Dermis microvascular lymphatic vessel endothelial cell (primary cell): ENCODE measurements at regions not wholly inside any gene's neighbourhood (a gene's known extent, or its start where the extent isn't known, plus 50 kb on each side); places are given as distances from the start of the nearest gene placed in this dataset.

Source experiments
- DNase-seq, 2 donors: peaks; one replicate each; pipeline versions ENCODE4 v3.0.0 to v3.0.0-alpha.2; 2010; ENCODE audit warnings: low read depth in 2 of 2

DNA sequence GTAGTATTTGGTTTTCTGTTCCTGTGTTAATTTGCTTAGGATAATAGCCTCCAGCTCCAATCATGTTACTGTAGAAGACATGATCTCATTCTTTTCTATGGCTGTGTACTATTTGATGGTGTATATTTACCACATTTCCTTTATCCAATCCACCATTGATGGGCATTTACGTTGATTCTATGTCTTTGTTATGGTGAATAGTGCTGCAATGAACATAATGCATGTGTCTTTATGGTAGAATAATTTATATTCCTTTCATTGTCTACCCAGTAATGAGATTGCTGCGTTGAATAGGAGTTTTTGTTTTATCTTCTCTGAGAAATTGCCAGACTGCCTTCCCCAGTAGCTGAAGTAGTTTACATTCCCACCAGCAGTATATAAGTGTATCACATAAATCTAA lies 538.8 kb downstream of the LRRIQ3 start:
- no peak for DNase-seq

- no peak for DNase-seq
Observed at GRCh38 chr1:73654714-73655113, 543.3 kb downstream of the LRRIQ3 start.

DNA sequence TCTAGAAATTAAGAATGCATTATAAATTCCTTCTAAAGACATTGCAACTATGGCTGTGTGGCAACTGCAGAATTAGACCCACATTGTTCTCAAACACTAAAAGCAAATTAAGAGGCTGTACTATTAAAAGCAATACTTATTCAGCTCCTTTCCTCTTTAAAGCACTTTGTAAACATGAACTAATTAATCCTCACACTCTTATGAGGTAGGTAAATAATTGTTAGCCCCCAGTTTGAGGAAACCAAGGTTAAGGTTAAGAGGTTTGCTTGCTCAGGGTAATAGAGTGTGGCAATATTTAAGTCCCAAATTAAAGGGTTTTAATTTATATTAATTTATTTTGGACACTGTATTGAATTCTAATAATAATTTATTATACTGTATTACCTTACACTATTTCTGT lies 553.8 kb downstream of the LRRIQ3 start:
- DNase-seq, result no peak

DNA sequence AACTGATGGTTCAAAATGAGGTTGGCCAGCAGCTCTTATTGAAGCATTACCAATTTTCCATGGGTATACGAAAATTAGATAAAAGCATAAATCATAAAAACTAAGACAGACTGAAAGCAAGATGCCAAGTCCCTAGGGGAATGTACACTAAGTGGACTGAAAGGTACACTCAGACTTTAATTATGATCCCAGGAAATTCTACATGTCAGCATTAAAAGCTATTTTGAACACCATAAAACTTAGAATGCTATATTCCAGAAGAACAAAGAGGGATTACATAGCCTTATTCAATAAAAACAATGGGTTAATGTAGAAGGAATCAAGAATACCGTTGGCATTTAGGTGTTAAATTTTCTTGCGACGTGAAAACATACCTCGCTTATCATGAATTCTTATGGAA lies 558.5 kb downstream of the LRRIQ3 start:
- no peak for DNase-seq

GRCh38 chr1:73637264-73637663 lies 560.7 kb downstream of the LRRIQ3 start:
- no peak for DNase-seq

- DNase-seq, result no peak
Observed at GRCh38 chr1:73635021-73635420, 563.0 kb downstream of the LRRIQ3 start.

DNA sequence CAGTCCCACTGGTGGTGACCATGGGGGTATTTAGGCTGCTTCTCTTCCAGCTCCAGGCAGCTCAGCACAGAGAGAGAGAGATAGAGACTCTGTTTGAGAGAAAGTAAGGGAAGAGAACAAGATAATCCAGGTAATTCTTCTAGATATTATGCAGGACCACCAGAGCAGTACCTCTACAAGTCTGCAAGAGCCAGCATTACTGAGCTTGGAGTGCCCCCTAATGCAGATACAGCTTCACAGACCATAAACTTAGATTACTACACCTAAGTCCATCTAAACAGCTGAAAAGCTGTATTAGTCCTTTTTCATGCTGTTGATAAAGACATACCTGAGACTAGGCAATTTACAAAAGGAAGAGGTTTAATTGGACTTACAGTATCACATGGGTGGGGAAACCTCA lies 570.3 kb downstream of the LRRIQ3 start:
- no peak for DNase-seq

GRCh38 chr1:73626326-73626725 lies 571.6 kb downstream of the LRRIQ3 start:
- no peak for DNase-seq

DNA sequence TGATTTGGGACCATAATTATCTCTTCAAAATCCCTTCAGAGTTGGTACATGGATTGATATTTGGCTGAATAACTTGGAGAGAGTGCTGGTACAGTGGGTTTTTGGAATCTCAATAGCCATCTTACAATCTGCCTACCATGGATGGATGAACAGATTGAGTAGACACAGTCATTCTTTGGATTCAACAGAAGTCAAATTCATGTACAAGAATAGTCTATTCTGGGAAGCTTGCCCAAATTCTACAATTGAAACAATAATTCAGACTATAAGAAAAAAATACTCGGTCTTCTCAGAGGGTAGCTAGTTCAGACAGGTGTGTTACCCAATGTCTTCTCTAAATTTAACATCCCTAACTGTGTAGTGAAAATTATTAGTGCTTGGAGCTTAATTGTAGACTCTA lies 574.0 kb downstream of the LRRIQ3 start:
- DNase-seq, result no peak

- DNase-seq, result no peak
Observed at GRCh38 chr1:73617145-73617544, 580.8 kb downstream of the LRRIQ3 start.

DNA sequence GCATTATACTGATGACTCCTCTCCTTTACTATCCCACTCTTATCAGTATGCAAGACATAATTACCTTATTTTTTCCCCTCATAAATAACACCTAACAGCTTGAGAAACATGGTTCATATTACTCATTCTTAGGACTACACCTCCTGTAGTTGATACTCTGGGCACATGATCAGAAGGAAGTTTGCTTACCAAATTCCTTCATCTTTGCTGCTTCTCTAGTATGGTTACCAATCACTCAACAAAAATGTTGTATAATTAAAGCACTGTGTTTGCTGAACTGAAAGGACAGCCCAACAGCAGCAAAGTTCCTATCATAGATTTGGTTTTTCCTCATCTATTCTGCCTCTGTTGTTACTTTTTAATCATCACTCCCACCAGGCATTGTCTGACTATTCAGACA lies 586.3 kb downstream of the LRRIQ3 start:
- DNase-seq, result no peak

- DNase-seq, result no peak
Observed at GRCh38 chr1:73604739-73605138, 593.2 kb downstream of the LRRIQ3 start.

GRCh38 chr1:73604211-73604610 lies 593.8 kb downstream of the LRRIQ3 start:
- DNase-seq, result no peak

GRCh38 chr1:73593804-73594203 lies 604.2 kb downstream of the LRRIQ3 start:
- no peak for DNase-seq

DNA sequence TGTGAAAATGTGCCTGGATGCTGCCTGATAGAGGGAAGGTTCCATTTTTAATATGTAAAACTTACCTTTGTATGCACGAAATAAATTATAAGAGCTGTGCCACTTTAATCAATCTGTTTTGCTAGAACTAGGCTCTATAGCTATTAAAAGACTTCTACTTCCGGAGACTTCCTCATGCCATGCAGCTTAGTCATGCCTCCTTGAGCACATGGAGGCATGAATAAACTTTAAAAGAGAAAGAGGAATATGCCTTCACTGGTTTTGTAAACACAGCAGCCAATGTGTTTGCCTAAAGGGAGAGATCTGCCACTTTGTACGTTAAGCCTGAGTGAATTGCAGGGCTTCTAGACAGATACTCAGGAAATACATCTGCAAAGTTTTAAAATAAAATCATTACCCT lies 604.6 kb downstream of the LRRIQ3 start:
- no peak for DNase-seq

DNA sequence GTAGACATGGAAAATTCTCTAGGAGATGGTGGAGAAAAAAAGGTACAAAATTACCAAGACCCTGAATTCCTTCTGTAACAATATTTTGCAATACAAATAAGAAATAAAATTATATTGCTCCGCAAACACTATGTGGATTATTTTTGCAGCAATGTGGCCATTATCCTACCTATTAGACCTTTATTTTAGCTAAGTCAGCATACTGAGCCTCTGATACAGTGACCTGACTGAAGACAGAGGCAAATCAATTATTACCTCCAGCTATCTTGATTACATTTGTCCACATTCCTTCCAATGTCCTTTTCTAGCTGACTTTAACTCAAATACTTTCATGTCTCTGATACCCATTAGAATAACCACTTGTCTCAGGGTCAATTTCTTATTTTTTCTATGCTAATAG lies 610.9 kb downstream of the LRRIQ3 start:
- no peak for DNase-seq

- no peak for DNase-seq
Observed at GRCh38 chr1:73577206-73577605, 620.8 kb downstream of the LRRIQ3 start.

DNA sequence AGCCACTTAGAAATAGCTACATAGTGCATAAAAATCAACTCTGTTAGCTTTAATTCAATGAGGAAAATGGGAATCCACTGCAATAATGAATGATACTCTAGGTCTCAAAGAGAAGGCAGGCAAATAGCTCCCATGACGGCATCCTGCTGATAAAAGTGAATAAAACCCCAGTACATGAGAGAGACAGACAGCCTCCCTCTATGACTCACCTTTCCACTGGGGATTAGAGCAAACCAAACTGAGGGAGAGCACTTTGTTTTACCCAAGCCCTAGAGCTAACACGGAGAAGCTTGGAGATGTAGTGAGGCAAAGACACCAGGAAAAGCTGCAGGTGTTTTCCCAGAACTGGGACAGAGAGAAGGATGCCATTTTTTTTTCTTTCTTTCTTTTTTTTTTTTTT lies 621.9 kb downstream of the LRRIQ3 start:
- no peak for DNase-seq

- DNase-seq, result no peak
Observed at GRCh38 chr1:73564294-73564693, 633.7 kb downstream of the LRRIQ3 start.

DNA sequence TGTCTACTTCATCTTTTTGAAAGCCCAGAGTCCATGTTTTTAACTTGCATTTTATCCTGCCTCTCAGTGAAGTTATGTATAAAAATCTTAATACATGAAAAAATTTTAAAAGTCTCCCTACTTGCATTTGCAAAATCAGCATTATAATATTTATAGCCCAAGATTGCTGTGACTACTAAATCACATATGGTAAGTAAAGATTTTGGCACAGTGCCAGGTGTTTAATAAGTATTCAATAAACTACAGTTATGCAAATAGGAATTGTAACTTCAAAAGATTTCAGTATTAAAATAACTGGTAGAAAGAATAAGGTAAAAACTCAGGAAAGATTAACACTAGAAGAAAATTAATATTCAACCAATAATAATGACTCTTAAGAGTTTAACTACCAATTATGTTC lies 641.7 kb downstream of the LRRIQ3 start:
- no peak for DNase-seq

GRCh38 chr1:73537400-73537799 lies 660.6 kb downstream of the LRRIQ3 start:
- no peak for DNase-seq

- no peak for DNase-seq
Observed at GRCh38 chr1:73517603-73518191, 680.3 kb downstream of the LRRIQ3 start.

GRCh38 chr1:73516451-73516850 lies 681.5 kb downstream of the LRRIQ3 start:
- DNase-seq, result no peak

- DNase-seq, result no peak
Observed at GRCh38 chr1:73511038-73511437, 686.9 kb downstream of the LRRIQ3 start.
